GM12878 (cell line): ENCODE measurements at regions not wholly inside any gene's neighbourhood (a gene's known extent, or its start where the extent isn't known, plus 50 kb on each side); places are given as distances from the start of the nearest gene placed in this dataset.

Experiments used
- ATAC-seq: fragments of 200-7000 bp; cut with Tn5 transposase; 3 replicates; pipeline ENCODE4 v1.9.1; 2020; ENCODE audit warnings: mild to moderate bottlenecking, moderate library complexity
- BruUV-seq: library from RNA; stranded (reverse); fragments of 400-500 nt; replicated peaks from 2 replicates; lab custom pipeline; 2021; lab: Mats Ljungman, UMichigan
- CTCF ChIA-PET: fragments of 300-600 bp; sonication (Branson Sonifier 250); formaldehyde crosslinking; extraction: SDS; loops from one replicate; lab custom pipeline; 2021; ENCODE audit warnings: inconsistent platforms; lab: Yijun Ruan, JAX
- POLR2A ChIA-PET: fragments of 350-600 bp; formaldehyde crosslinking; extraction: SDS; loops from one replicate; lab custom pipeline; 2021; ENCODE audit warnings: inconsistent platforms; lab: Charles Lee
- RAD21 ChIA-PET: fragments of 300-600 bp; sonication (Branson Sonifier 250); formaldehyde crosslinking; loops from one replicate; lab custom pipeline; 2023; ENCODE audit warnings: antibody characterized with exemption; ENCODE audit not compliant: unreplicated experiment; lab: Charles Lee
- SMC1A ChIA-PET: fragments of 300-600 bp; sonication (Branson Sonifier 250); formaldehyde crosslinking; loops from one replicate; lab custom pipeline; 2023; ENCODE audit not compliant: unreplicated experiment, uncharacterized antibody; lab: Charles Lee
- DNase-seq: peaks from one replicate; pipeline ENCODE4 v3.0.0-alpha.2; 2011; ENCODE audit warnings: low read depth, low spot score
- FAIRE-seq: peaks from 3 replicates; lab custom pipeline; 2011; peaks lifted over from hg19 to GRCh38; lab: Jason Lieb, UNC
- H2AFZ ChIP-seq: 2 replicates; pipeline ENCODE4 v1.6.0; 2011; ENCODE audit warnings: low read depth, low read length, control low read depth; ENCODE audit not compliant: control insufficient read depth
- H3K27ac ChIP-seq: 2 replicates; pipeline ENCODE4 v1.5.1; 2011; ENCODE audit warnings: control low read depth; ENCODE audit not compliant: control insufficient read depth, insufficient read depth
- H3K27me3 ChIP-seq, 2 experiments: replicated peaks in 1 of 2; 2 replicates each; pipeline versions ENCODE4 v1.6.0 to v1.6.1; 2011; ENCODE audit warnings: low read length in 1 of 2; ENCODE audit not compliant: control insufficient read depth in 2 of 2, insufficient read depth in 2 of 2
- H3K36me3 ChIP-seq, 2 experiments: 2 replicates each; pipeline ENCODE4 v1.5.1; 2011; ENCODE audit warnings: low read length in 1 of 2; ENCODE audit not compliant: control insufficient read depth in 2 of 2, insufficient read depth in 2 of 2
- H3K4me1 ChIP-seq: 2 replicates; pipeline ENCODE4 v1.6.1; 2011; ENCODE audit warnings: mild to moderate bottlenecking, low read length, moderate library complexity, mixed read lengths; ENCODE audit not compliant: control insufficient read depth, insufficient read depth
- H3K4me2 ChIP-seq: 2 replicates; pipeline ENCODE4 v1.6.0; 2011; ENCODE audit warnings: control low read depth; ENCODE audit not compliant: control insufficient read depth, insufficient read depth
- H3K4me3 ChIP-seq: fragments of 200-600 bp; sonication (generic); 2 replicates; pipeline ENCODE4 v1.5.1; 2016
- H3K79me2 ChIP-seq: 2 replicates; pipeline ENCODE4 v1.6.0; 2011; ENCODE audit warnings: low read length; ENCODE audit not compliant: control insufficient read depth, insufficient read depth
- H3K9ac ChIP-seq: 2 replicates; pipeline ENCODE4 v1.8.0; 2011; ENCODE audit warnings: low read length, control low read depth, mixed read lengths; ENCODE audit not compliant: control insufficient read depth, insufficient read depth
- H3K9me3 ChIP-seq: replicated peaks from 3 replicates; pipeline ENCODE4 v1.5.1; 2011; ENCODE audit warnings: mild to moderate bottlenecking, low read length; ENCODE audit not compliant: control insufficient read depth, insufficient read depth
- H4K20me1 ChIP-seq: 2 replicates; pipeline ENCODE4 v1.6.0; 2011; ENCODE audit not compliant: control insufficient read depth, insufficient read depth
- ASH2L ChIP-seq: fragments of 300-600, 200-600 bp; sonication (generic); IDR thresholded peaks from 2 replicates; pipeline ENCODE4 v1.6.1; 2017; ENCODE audit warnings: low read depth, mild to moderate bottlenecking, borderline replicate concordance
- MYC ChIP-seq: IDR thresholded peaks from 2 replicates; pipeline ENCODE4 v1.6.1; 2011; ENCODE audit warnings: mild to moderate bottlenecking, low read length, moderate library complexity, inconsistent platforms; ENCODE audit not compliant: insufficient read depth, insufficient replicate concordance, insufficient read length, severe bottlenecking
- NFYA ChIP-seq: IDR thresholded peaks from 2 replicates; pipeline ENCODE4 v1.6.1; 2011; ENCODE audit warnings: low read depth, mild to moderate bottlenecking, low read length, improper control_type of control experiment, borderline replicate concordance
- RB1 ChIP-seq: fragments of 450-650 bp; formaldehyde crosslinking; IDR thresholded peaks from 2 replicates; pipeline ENCODE4 v1.6.1; 2017; ENCODE audit warnings: mild to moderate bottlenecking, borderline replicate concordance
- SMC3 ChIP-seq: IDR thresholded peaks from 2 replicates; pipeline ENCODE4 v1.6.1; 2011; ENCODE audit warnings: low read length, improper control_type of control experiment, borderline replicate concordance
- STAT1 ChIP-seq: fragments of 450-650 bp; conservative IDR thresholded peaks from 2 replicates; pipeline ENCODE4 v1.6.1; 2014; ENCODE audit warnings: antibody characterized with exemption, mild to moderate bottlenecking
- ZBED1 ChIP-seq: IDR thresholded peaks from 2 replicates; pipeline ENCODE4 v1.6.1; 2016; ENCODE audit warnings: borderline replicate concordance
- ZBTB11 ChIP-seq: fragments of 450-650 bp; formaldehyde crosslinking; IDR thresholded peaks from 2 replicates; pipeline ENCODE4 v1.5.0; 2022; ENCODE audit warnings: mild to moderate bottlenecking, missing genetic modification characterization
- ZBTB33 ChIP-seq: fragments of 450-650 bp; IDR thresholded peaks from 2 replicates; pipeline ENCODE4 v1.6.1; 2017; ENCODE audit warnings: mild to moderate bottlenecking
- WGBS: methylation state at CpG from one replicate; pipeline ENCODE4 v1.1.6; 2016; ENCODE audit warnings: low lambda C conversion rate; ENCODE audit not compliant: insufficient replicate concordance, insufficient coverage; ENCODE audit errors: missing lambda C conversion rate; 5-methylcytosine and 5-hydroxymethylcytosine counted together
- in situ Hi-C: fragments of 300-500 bp; cut with MboI; formaldehyde crosslinking; loops from 9 replicates; pipeline ENCODE4 v1.14.3; 2018; ENCODE audit warnings: mixed read lengths
- intact Hi-C: fragments of 100-400 bp; cut with micrococcal nuclease; formaldehyde crosslinking; loops from one replicate; pipeline ENCODE4 v1.14.2; 2022; ENCODE audit not compliant: unreplicated experiment

GRCh38 chr20:59387891-59388290, 87.5 kb downstream of the EDN3 start (continued):
- no peak for TF ChIP-seq ZBTB33

GRCh38 chr20:59388402-59388801, 88.0 kb downstream of the EDN3 start:
- Histone ChIP-seq H3K4me2 (no peak overlapping the region), H3K9ac (no peak overlapping the region), H4K20me1 (no peaks in the 10 kb centered on the region), H3K27ac (no peak overlapping the region), H3K27me3 (no peaks in the 10 kb centered on the region; a peak in 3 of 4 replicates), H3K79me2 (no peaks in the 10 kb centered on the region), H3K9me3 (no peaks in the 10 kb centered on the region), H3K4me3 (no peak overlapping the region), H2AFZ (no peak overlapping the region), H3K4me1 (no peaks in the 10 kb centered on the region), H3K36me3 (no peaks in the 10 kb centered on the region)
- FAIRE-seq (no peak), ATAC-seq (no peak), DNase-seq (no peak)
- no peak for TF ChIP-seq SMC3
- RAD21 ChIA-PET, result no interaction called here
- in situ Hi-C loops, result no loop called here
- POLR2A ChIA-PET, result no interaction called here
- no TSS peak for BruUV-seq
- WGBS, result 18% methylated on average over 4 of the region's 4 CpGs
- SMC1A ChIA-PET, result no interaction called here
- CTCF ChIA-PET, result no interaction called here
- intact Hi-C loops, result no loop called here

- no peaks in the 10 kb centered on the region for H3K4me1 ChIP-seq
- no peaks in the 10 kb centered on the region; a peak in 3 of 4 replicates for H3K27me3 ChIP-seq
- POLR2A ChIA-PET, result no interaction called here
- RAD21 ChIA-PET, result no interaction called here
- no peaks in the 10 kb centered on the region for H4K20me1 ChIP-seq
- no peaks in the 10 kb centered on the region for H3K9me3 ChIP-seq
- ATAC-seq (no peak), FAIRE-seq (no peak), DNase-seq (no peak)
- H2AFZ ChIP-seq, result no peak overlapping the region
- SMC1A ChIA-PET, result no interaction called here
- H3K79me2 ChIP-seq, result no peaks in the 10 kb centered on the region
- H3K4me3 ChIP-seq, result no peak overlapping the region
- H3K27ac ChIP-seq, result no peak overlapping the region
- no peak overlapping the region for H3K4me2 ChIP-seq
- 16% methylated on average over 6 of the region's 6 CpGs for WGBS
- CTCF ChIA-PET, result interaction anchor here (1.8 kb wide), 1 partner anchor 14 kb away, joined by 5 read pairs; no protein-coding TSS in a partner anchor
- in situ Hi-C loops, result no loop called here
- intact Hi-C loops, result no loop called here
- no peak overlapping the region for H3K9ac ChIP-seq
- H3K36me3 ChIP-seq, result no peaks in the 10 kb centered on the region
- no TSS peak for BruUV-seq
- no peak for TF ChIP-seq RB1
- no peak for TF ChIP-seq ASH2L
- no peak for TF ChIP-seq MYC
- no peak for TF ChIP-seq ZBED1
- TF ChIP-seq NFYA, result no peak
- no peak for TF ChIP-seq ZBTB11 (CRISPR knock-in tag)
- TF ChIP-seq STAT1, result no peak
Observed at GRCh38 chr20:59390437-59390836, 90.0 kb downstream of the EDN3 start.
